Choroid plexus epithelial cell (primary cell): ENCODE measurements at regions not wholly inside any gene's neighbourhood (a gene's known extent, or its start where the extent isn't known, plus 50 kb on each side); places are given as distances from the start of the nearest gene placed in this dataset.

ENCODE experiments used
- DNase-seq: peaks from one replicate; pipeline ENCODE4 v3.0.0-alpha.2; 2010; ENCODE audit warnings: low read depth
- H3K4me3 ChIP-seq: 2 replicates; pipeline ENCODE4 v1.5.1; 2011; ENCODE audit warnings: low read depth, mild to moderate bottlenecking, control low read depth, low read length, moderate library complexity
- CTCF ChIP-seq: conservative IDR thresholded peaks from 2 replicates; pipeline ENCODE4 v1.5.1; 2011; ENCODE audit warnings: low read depth, mild to moderate bottlenecking, control low read depth, inconsistent platforms, low read length, moderate library complexity

GRCh38 chr5:113909782-113910181, 396.3 kb downstream of the YTHDC2 start:
- H3K4me3 ChIP-seq, result no peak overlapping the region
- DNase-seq, result no peak
- no peak for TF ChIP-seq CTCF

- DNase-seq, result no peak
- TF ChIP-seq CTCF, result no peak
- H3K4me3 ChIP-seq, result no peak overlapping the region
These were observed 404.5 kb downstream of the YTHDC2 start for GRCh38 chr5:113917997-113918396.

GRCh38 chr5:113922343-113922742, 408.8 kb downstream of the YTHDC2 start:
- no peak for DNase-seq
- no peak overlapping the region for H3K4me3 ChIP-seq
- TF ChIP-seq CTCF, result no peak

- no peak overlapping the region for H3K4me3 ChIP-seq
- DNase-seq, result no peak
- no peak for TF ChIP-seq CTCF
These were observed 422.0 kb downstream of the YTHDC2 start for GRCh38 chr5:113935453-113935852.

GRCh38 chr5:113937301-113937700, 423.8 kb downstream of the YTHDC2 start:
- no peak for TF ChIP-seq CTCF
- no peak for DNase-seq
- no peak overlapping the region for H3K4me3 ChIP-seq

- no peak for DNase-seq
- no peak for TF ChIP-seq CTCF
- H3K4me3 ChIP-seq, result no peak overlapping the region
These were observed 421.9 kb upstream of the KCNN2 start for GRCh38 chr5:113939988-113940387.

GRCh38 chr5:113950186-113950585, 411.7 kb upstream of the KCNN2 start:
- no peak for TF ChIP-seq CTCF
- no peak overlapping the region for H3K4me3 ChIP-seq
- no peak for DNase-seq
